ENCODE measurements at regions not wholly inside any gene's neighbourhood (a gene's known extent, or its start where the extent isn't known, plus 50 kb on each side); places are given as distances from the start of the nearest gene placed in this dataset.
A peak's percentile ranks its signal among the peaks of the same experiment; 100 is the strongest.

DNA sequence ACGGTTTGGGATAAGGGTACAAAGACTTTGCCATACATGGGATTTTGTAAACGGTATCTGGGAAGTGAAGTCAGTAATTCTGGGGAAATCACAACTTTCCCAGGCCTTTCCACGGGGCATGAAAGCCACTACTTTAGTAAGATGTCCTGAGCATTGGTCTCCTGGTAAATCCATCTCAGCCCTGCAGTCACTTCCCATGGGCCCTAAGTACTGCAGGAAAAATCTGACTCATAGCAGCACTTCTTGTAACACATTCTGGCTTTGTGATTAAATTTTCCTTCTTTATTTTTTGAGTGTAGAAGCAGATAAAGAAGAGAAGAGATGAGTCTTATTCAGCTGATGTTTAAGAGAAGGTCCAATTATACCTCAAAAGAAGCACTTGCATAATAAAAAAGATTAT is 67.6 kb downstream of the BLID start:
- Histone ChIP-seq H3K4me3 (no peak overlapping the region), H3K4me1 (no peaks in the 10 kb centered on the region), H3K9ac (no peak overlapping the region), H3K79me2 (ENCODE audit: low read depth) (no peaks in the 10 kb centered on the region), H3F3A (ENCODE audit: low read depth) (no peaks in the 10 kb centered on the region), H3K36me3 (no peaks in the 10 kb centered on the region), H3K9me3 (ENCODE audit: low read depth) (peaks cover 4% of the 10 kb centered on the region), H3K4me2 (no peak overlapping the region), H3K27me3 (no peaks in the 10 kb centered on the region), H3K27ac (no peak overlapping the region), H4K20me1 (ENCODE audit: low read depth) (no peaks in the 10 kb centered on the region), H2AFZ (replicated peaks) (no peak overlapping the region)
- Mint-ChIP-seq H3K27me3 (ENCODE audit: insufficient read depth, low read depth) (no peaks in the 10 kb centered on the region), H3K4me1 (no peaks in the 10 kb centered on the region), H3K36me3 (peaks cover 6% of the 10 kb centered on the region), H3K27ac (peak overlapping the region; percentile 37), H3K4me3 (no peak overlapping the region), H3K9me3 (peaks cover 22% of the 10 kb centered on the region)
- no peak for DNase-seq (ENCODE audit: low spot score)
- TF ChIP-seq EZH2phosphoT487 (IDR thresholded peaks at IDR 0.05) (no peak), CTCF (IDR thresholded peaks at IDR 0.05) (no peak), EZH2 (IDR thresholded peaks at IDR 0.05) (no peak)

- H3K79me2 ChIP-seq (ENCODE audit: low read depth), result no peaks in the 10 kb centered on the region
- Mint-ChIP-seq H3K9me3 (peaks cover 16% of the 10 kb centered on the region), H3K27me3 (ENCODE audit: insufficient read depth, low read depth) (no peaks in the 10 kb centered on the region), H3K4me1 (no peaks in the 10 kb centered on the region), H3K36me3 (peaks cover 6% of the 10 kb centered on the region), H3K27ac (no peak overlapping the region), H3K4me3 (no peak overlapping the region)
- TF ChIP-seq EZH2 (IDR thresholded peaks at IDR 0.05), result no peak
- H3F3A ChIP-seq (ENCODE audit: low read depth), result no peaks in the 10 kb centered on the region
- no peak overlapping the region for H3K27ac ChIP-seq
- H3K4me3 ChIP-seq, result no peak overlapping the region
- H4K20me1 ChIP-seq (ENCODE audit: low read depth), result no peaks in the 10 kb centered on the region
- H3K9ac ChIP-seq, result no peak overlapping the region
- H3K9me3 ChIP-seq (ENCODE audit: low read depth), result no peaks in the 10 kb centered on the region
- DNase-seq (ENCODE audit: low spot score), result no peak
- no peak overlapping the region for H2AFZ ChIP-seq (replicated peaks)
- no peaks in the 10 kb centered on the region for H3K4me1 ChIP-seq
- no peaks in the 10 kb centered on the region for H3K36me3 ChIP-seq
- H3K4me2 ChIP-seq, result no peak overlapping the region
- no peaks in the 10 kb centered on the region for H3K27me3 ChIP-seq
These were observed 69.2 kb downstream of the BLID start for GRCh38 chr11:122046846-122047245.

DNA sequence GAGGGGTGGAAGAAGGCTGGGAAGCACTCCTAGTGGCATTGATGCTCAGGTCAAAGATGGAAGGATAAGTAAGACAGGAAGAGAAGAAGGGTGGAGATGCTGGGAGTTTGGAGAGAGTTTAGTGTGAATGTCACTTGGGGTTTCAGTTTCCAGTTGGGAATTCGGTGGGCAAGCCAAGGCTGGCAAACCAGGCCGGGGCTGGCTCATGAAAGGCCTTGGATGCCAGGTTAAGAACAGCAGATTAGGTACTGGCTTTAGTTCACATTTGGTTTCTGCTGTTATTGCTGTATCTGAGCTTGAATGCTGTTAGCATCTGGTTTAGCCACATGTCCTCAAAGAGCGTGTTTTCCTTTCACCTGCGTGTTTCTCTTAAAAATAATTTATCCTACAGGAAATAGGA is 69.6 kb downstream of the BLID start:
- Histone ChIP-seq H3K9ac (no peak overlapping the region), H2AFZ (replicated peaks) (no peak overlapping the region), H3K4me1 (no peaks in the 10 kb centered on the region), H3K9me3 (ENCODE audit: low read depth) (no peaks in the 10 kb centered on the region), H3F3A (ENCODE audit: low read depth) (no peaks in the 10 kb centered on the region), H3K79me2 (ENCODE audit: low read depth) (no peaks in the 10 kb centered on the region), H3K4me3 (no peak overlapping the region), H3K4me2 (no peak overlapping the region), H4K20me1 (ENCODE audit: low read depth) (no peaks in the 10 kb centered on the region), H3K36me3 (no peaks in the 10 kb centered on the region), H3K27ac (no peak overlapping the region), H3K27me3 (no peaks in the 10 kb centered on the region)
- DNase-seq (ENCODE audit: low spot score), result no peak
- no peak overlapping the region for H3K27ac Mint-ChIP-seq
- no peak for TF ChIP-seq CTCF (IDR thresholded peaks at IDR 0.05)
- no peak for TF ChIP-seq EZH2 (IDR thresholded peaks at IDR 0.05)
- no peak for TF ChIP-seq EZH2phosphoT487 (IDR thresholded peaks at IDR 0.05)
- H3K27me3 Mint-ChIP-seq (ENCODE audit: insufficient read depth, low read depth), result no peaks in the 10 kb centered on the region
- peaks cover 6% of the 10 kb centered on the region for H3K36me3 Mint-ChIP-seq
- H3K4me1 Mint-ChIP-seq, result no peaks in the 10 kb centered on the region
- H3K4me3 Mint-ChIP-seq, result no peak overlapping the region
- H3K9me3 Mint-ChIP-seq, result peaks cover 15% of the 10 kb centered on the region

DNA sequence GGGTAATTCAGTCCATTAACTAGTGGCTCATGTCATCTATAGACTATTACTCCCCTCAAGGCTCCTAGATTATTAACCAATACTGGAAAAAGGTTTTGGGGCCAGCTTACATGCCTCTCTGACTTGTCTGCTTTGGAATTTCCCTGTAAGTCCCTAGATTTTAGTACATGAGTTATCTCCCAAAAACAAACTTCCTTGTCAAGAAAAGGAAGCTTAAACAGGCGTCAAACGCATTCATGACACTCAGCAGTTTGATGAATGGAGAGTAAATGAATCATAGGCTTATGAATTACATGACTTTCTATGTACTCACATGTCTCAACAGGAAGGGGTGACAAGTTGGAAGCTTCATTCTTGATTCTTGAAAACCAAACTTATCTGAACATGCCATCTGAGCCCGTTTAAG is 70.8 kb downstream of the BLID start:
- no peak overlapping the region for H3K27ac Mint-ChIP-seq
- Histone ChIP-seq H3K36me3 (no peaks in the 10 kb centered on the region), H4K20me1 (ENCODE audit: low read depth) (no peaks in the 10 kb centered on the region), H3K9ac (no peak overlapping the region), H2AFZ (replicated peaks) (no peak overlapping the region), H3K79me2 (ENCODE audit: low read depth) (no peaks in the 10 kb centered on the region), H3K4me3 (no peak overlapping the region), H3F3A (ENCODE audit: low read depth) (no peaks in the 10 kb centered on the region), H3K4me2 (no peak overlapping the region), H3K4me1 (peaks cover 7% of the 10 kb centered on the region), H3K9me3 (ENCODE audit: low read depth) (no peaks in the 10 kb centered on the region), H3K27ac (no peak overlapping the region), H3K27me3 (no peaks in the 10 kb centered on the region)
- peaks cover 10% of the 10 kb centered on the region for H3K4me1 Mint-ChIP-seq
- no peak overlapping the region for H3K4me3 Mint-ChIP-seq
- H3K9me3 Mint-ChIP-seq, result peaks cover 9% of the 10 kb centered on the region
- H3K36me3 Mint-ChIP-seq, result peaks cover 3% of the 10 kb centered on the region
- no peaks in the 10 kb centered on the region for H3K27me3 Mint-ChIP-seq (ENCODE audit: insufficient read depth, low read depth)
- DNase-seq (ENCODE audit: low spot score), result no peak
- TF ChIP-seq CTCF (IDR thresholded peaks at IDR 0.05) (no peak), EZH2phosphoT487 (IDR thresholded peaks at IDR 0.05) (no peak), EZH2 (IDR thresholded peaks at IDR 0.05) (no peak)
